Esophagus muscularis mucosa (tissue), 4 donors: ENCODE measurements at regions not wholly inside any gene's neighbourhood (a gene's known extent, or its start where the extent isn't known, plus 50 kb on each side); places are given as distances from the start of the nearest gene placed in this dataset.
A peak's percentile ranks its signal among the peaks of the same experiment; 100 is the strongest.

Source experiments
- DNase-seq: peaks from one replicate; pipeline ENCODE4 v3.0.0-alpha.2; 2017; ENCODE audit errors: extremely low spot score
- H3K27ac ChIP-seq, 4 donors: fragments of 200-600 bp; sonication (generic); replicated peaks in 1 of 4; 1 replicate in 3 of 4; 2 replicates in 1 of 4; pipeline ENCODE4 v1.5.1; 2016 to 2019; ENCODE audit warnings: mild to moderate bottlenecking in 1 of 4
- H3K27me3 ChIP-seq, 4 donors: fragments of 200-600 bp; sonication (generic); one replicate each; pipeline versions ENCODE4 v1.5.1 to v1.6.0; 2016 to 2019
- H3K36me3 ChIP-seq, 4 donors: fragments of 200-600 bp; sonication (generic); one replicate each; pipeline ENCODE4 v1.5.1; 2016 to 2019
- H3K4me1 ChIP-seq, 4 donors: fragments of 200-600 bp; sonication (generic); one replicate each; pipeline ENCODE4 v1.5.1; 2016 to 2019
- H3K4me3 ChIP-seq, 4 donors: fragments of 200-600 bp; sonication (generic); 1 replicate in 2 of 4; 2 replicates in 2 of 4; pipeline ENCODE4 v1.5.1; 2016 to 2019; ENCODE audit warnings: mild to moderate bottlenecking in 4 of 4, moderate library complexity in 1 of 4
- H3K9me3 ChIP-seq, 4 donors: fragments of 200-600 bp; sonication (generic); 1 replicate in 3 of 4; 2 replicates in 1 of 4; pipeline ENCODE4 v1.5.1; 2016 to 2019
- CTCF ChIP-seq, 3 experiments: fragments of 200-600 bp in 2 of 3; fragments of 450-650 bp in 1 of 3; sonication (generic) in 2 of 3; IDR thresholded peaks; one replicate each; pipeline ENCODE4 v1.5.1; 2017 to 2019; ENCODE audit warnings: antibody characterized with exemption in 3 of 3, mild to moderate bottlenecking in 2 of 3, moderate library complexity in 1 of 3
- EP300 ChIP-seq: sonication (generic); formaldehyde crosslinking; IDR thresholded peaks from one replicate; pipeline ENCODE4 v1.6.1; 2017; ENCODE audit warnings: antibody characterized with exemption
- POLR2A ChIP-seq: fragments of 450-650 bp; IDR thresholded peaks from one replicate; pipeline ENCODE4 v1.6.1; 2017; ENCODE audit warnings: antibody characterized with exemption, moderate library complexity, mild to moderate bottlenecking, low read depth
- POLR2AphosphoS5 ChIP-seq, 2 donors: sonication (generic); formaldehyde crosslinking; IDR thresholded peaks; one replicate each; pipeline ENCODE4 v1.6.1; 2017; ENCODE audit warnings: antibody characterized with exemption in 2 of 2
- WGBS: methylation state at CpG from one replicate; pipeline ENCODE4 v1.1.5; 2018; 5-methylcytosine and 5-hydroxymethylcytosine counted together
- intact Hi-C: fragments of 100-400 bp; cut with DNase I; formaldehyde crosslinking; loops from one replicate; pipeline ENCODE4 v1.15.1; 2023

- intact Hi-C loops = no loop called here
- DNase-seq = no peak
- H3K27ac ChIP-seq = no peak overlapping the region
- no peak overlapping the region for H3K4me3 ChIP-seq
- H3K4me1 ChIP-seq = peaks cover 8 to 14% (median 11%) of the 10 kb centered on the region in 4 donors
- WGBS = 98% methylated on average over 3 of the region's 3 CpGs
- H3K27me3 ChIP-seq = no peaks in the 10 kb centered on the region
- TF ChIP-seq POLR2A (no peak), POLR2AphosphoS5 (IDR thresholded peaks at IDR 0.05) (no peak), EP300 (no peak), CTCF (IDR thresholded peaks at IDR 0.05) (no peak)
- peaks cover 0 to 6% (median 3%) of the 10 kb centered on the region in 4 donors for H3K9me3 ChIP-seq
- H3K36me3 ChIP-seq = no peaks in the 10 kb centered on the region
Measured at GRCh38 chr2:64777841-64778240, 124.1 kb upstream of the SERTAD2 start.

- Histone ChIP-seq H3K36me3 (no peaks in the 10 kb centered on the region), H3K27me3 (no peaks in the 10 kb centered on the region), H3K27ac (no peak overlapping the region), H3K4me3 (no peak overlapping the region), H3K9me3 (peaks cover 0 to 6% (median 3%) of the 10 kb centered on the region in 4 donors), H3K4me1 (peaks cover 8 to 14% (median 11%) of the 10 kb centered on the region in 4 donors)
- no peak for DNase-seq
- 46% methylated on average over 5 of the region's 5 CpGs for WGBS
- intact Hi-C loops = no loop called here
- TF ChIP-seq POLR2AphosphoS5 (IDR thresholded peaks at IDR 0.05) = peak in 1 of 2 donors; percentile 24
- no peak for TF ChIP-seq EP300
- no peak for TF ChIP-seq CTCF (IDR thresholded peaks at IDR 0.05)
- TF ChIP-seq POLR2A = no peak
Measured at GRCh38 chr2:64779117-64779690, 125.5 kb upstream of the SERTAD2 start.

- Histone ChIP-seq H3K27me3 (no peaks in the 10 kb centered on the region), H3K27ac (no peak overlapping the region), H3K4me3 (no peak overlapping the region), H3K36me3 (no peaks in the 10 kb centered on the region), H3K9me3 (peaks cover 0 to 6% (median 3%) of the 10 kb centered on the region in 4 donors), H3K4me1 (peaks cover 8 to 14% (median 11%) of the 10 kb centered on the region in 4 donors)
- WGBS = 76% methylated on average over 6 of the region's 6 CpGs
- no peak for TF ChIP-seq POLR2A
- TF ChIP-seq EP300 = no peak
- TF ChIP-seq CTCF (IDR thresholded peaks at IDR 0.05) = no peak
- TF ChIP-seq POLR2AphosphoS5 (IDR thresholded peaks at IDR 0.05) = no peak
- intact Hi-C loops = no loop called here
- no peak for DNase-seq
Measured at GRCh38 chr2:64780041-64780440, 126.3 kb upstream of the SERTAD2 start.

GRCh38 chr2:64781711-64782390, 128.1 kb upstream of the SERTAD2 start:
- no peak for DNase-seq
- TF ChIP-seq CTCF (IDR thresholded peaks at IDR 0.05) (no peak), EP300 (no peak), POLR2AphosphoS5 (IDR thresholded peaks at IDR 0.05) (no peak), POLR2A (no peak)
- Histone ChIP-seq H3K9me3 (no peaks in the 10 kb centered on the region), H3K27me3 (no peaks in the 10 kb centered on the region), H3K27ac (no peak overlapping the region), H3K4me1 (peaks cover 8 to 14% (median 11%) of the 10 kb centered on the region in 4 donors), H3K4me3 (no peak overlapping the region), H3K36me3 (no peaks in the 10 kb centered on the region)
- 96% methylated on average over 2 of the region's 2 CpGs for WGBS
- intact Hi-C loops = no loop called here
